ENCODE measurements at regions not wholly inside any gene's neighbourhood (a gene's known extent, or its start where the extent isn't known, plus 50 kb on each side); places are given as distances from the start of the nearest gene placed in this dataset.

DNA sequence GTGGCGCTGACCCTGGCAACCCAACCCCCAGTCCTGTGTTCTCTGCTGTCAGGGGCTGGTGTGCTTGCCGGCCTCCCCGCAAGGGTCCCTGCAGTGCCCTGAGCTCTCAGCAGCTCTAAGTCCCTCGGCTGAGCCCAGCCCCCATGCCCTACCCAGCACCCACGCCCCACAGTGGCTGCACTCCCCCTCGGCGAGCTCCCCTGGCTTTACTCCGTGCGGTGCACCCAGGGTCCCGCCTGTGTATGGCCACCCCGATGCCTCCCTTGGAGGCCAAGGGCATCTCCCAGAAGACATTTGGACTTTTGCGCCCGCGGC, 72.5 kb upstream of the SHISAL1 start:
- Histone ChIP-seq H3F3A (replicated peaks; ENCODE audit: insufficient read depth) (no peaks in the 10 kb centered on the region), H3K9ac (no peak overlapping the region), H3K9me3 (no peaks in the 10 kb centered on the region), H3K9me2 (no peaks in the 10 kb centered on the region), H4K20me1 (ENCODE audit: insufficient read depth) (no peaks in the 10 kb centered on the region), H3K4me2 (no peak overlapping the region), H3K79me2 (ENCODE audit: insufficient read depth) (no peaks in the 10 kb centered on the region), H3K27ac (ENCODE audit: low read depth in 2 of 2, low read length in 1 of 2) (no peak overlapping the region), H3K36me3 (replicated peaks in 1 of 2; ENCODE audit: control insufficient read depth in 1 of 2, insufficient read depth in 2 of 2, low read length in 1 of 2) (no peaks in the 10 kb centered on the region), H3K4me1 (ENCODE audit: control insufficient read depth in 1 of 2, insufficient read depth in 2 of 2, low read depth in 1 of 2, low read length in 1 of 2) (peaks cover 0 to 7% of the 10 kb centered on the region in 2 experiments; a peak in 1 of 4 replicates), H2AFZ (ENCODE audit: low read depth) (no peak overlapping the region), H3K4me3 (ENCODE audit: low read depth in 2 of 2, low read length in 1 of 2) (no peak overlapping the region), H3K27me3 (ENCODE audit: insufficient read depth) (peaks cover 16% of the 10 kb centered on the region)
- ChIA-PET CTCF (interaction anchor here (1.5 to 6.1 kb wide), 2 partner anchors 10 to 15 kb away, joined by 3 to 22 read pairs; no protein-coding TSS in a partner anchor), POLR2A (no interaction called here)
- WGBS (ENCODE audit: low lambda C conversion rate) = 95% methylated on average over 4 of the region's 14 CpGs
- TF ChIP-seq GABPA (IDR thresholded peaks at IDR 0.05; ENCODE audit: low read depth) = no peak
- no peak for TF ChIP-seq TEAD4 (IDR thresholded peaks at IDR 0.05; ENCODE audit: borderline replicate concordance, insufficient read depth)
- no peak for TF ChIP-seq GATA2 (CRISPR knock-in tag; IDR thresholded peaks at IDR 0.05)
- TF ChIP-seq RFX5 (IDR thresholded peaks at IDR 0.05; ENCODE audit: low read length) = no peak
- TF ChIP-seq RAD21 (IDR thresholded peaks at IDR 0.05; ENCODE audit: low read length) = no peak
- TF ChIP-seq CHD2 (IDR thresholded peaks at IDR 0.05; ENCODE audit: low read length, partially characterized antibody) = no peak
- TF ChIP-seq EP300 (IDR thresholded peaks at IDR 0.05; ENCODE audit: borderline replicate concordance in 1 of 2, low read depth in 1 of 2, low read length in 1 of 2) = no peak
- DNase-seq = no peak

DNA sequence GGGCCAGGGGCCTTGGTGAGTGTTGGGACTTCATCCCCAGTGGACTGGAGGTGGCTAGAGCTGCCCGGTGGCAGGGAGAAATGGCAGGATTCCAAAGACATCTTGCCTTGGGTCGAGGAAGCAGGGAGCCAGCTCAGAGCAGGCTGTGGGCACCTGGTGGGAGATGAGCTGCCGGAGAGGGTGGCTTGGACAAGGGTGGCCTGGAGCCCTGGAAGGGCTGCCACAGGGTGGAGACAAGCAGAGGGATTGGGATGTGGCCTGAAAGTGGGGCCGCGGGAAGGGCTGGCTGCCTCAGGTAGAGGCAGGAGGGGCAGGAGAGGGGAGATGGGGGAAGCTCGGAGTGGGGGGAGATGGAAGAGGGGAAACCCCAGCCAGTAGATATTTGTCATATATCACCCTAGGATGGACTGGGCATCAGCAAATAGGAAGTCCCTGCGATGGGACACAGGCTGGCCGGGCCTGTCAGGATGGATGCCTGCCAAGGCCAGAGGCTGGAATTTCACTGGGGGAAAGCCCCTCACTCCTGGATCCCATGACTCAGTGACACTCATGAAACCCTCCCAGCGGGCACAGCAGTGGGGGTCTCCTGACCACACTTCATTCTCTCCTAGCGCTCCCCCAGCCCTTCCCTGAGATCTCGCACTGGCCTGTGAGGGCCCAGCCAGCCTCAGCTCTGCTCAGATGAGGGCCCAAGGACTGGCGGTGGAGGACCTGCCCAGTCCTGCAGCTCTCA, 72.0 kb upstream of the SHISAL1 start:
- Histone ChIP-seq H3K4me3 (ENCODE audit: low read depth in 2 of 2, low read length in 1 of 2) (no peak overlapping the region), H3K9ac (no peak overlapping the region), H3K4me2 (no peak overlapping the region), H3K36me3 (replicated peaks in 1 of 2; ENCODE audit: control insufficient read depth in 1 of 2, insufficient read depth in 2 of 2, low read length in 1 of 2) (no peaks in the 10 kb centered on the region), H4K20me1 (ENCODE audit: insufficient read depth) (no peaks in the 10 kb centered on the region), H2AFZ (ENCODE audit: low read depth) (no peak overlapping the region), H3K9me3 (no peaks in the 10 kb centered on the region), H3K4me1 (ENCODE audit: control insufficient read depth in 1 of 2, insufficient read depth in 2 of 2, low read depth in 1 of 2, low read length in 1 of 2) (peaks cover 0 to 7% of the 10 kb centered on the region in 2 experiments; a peak in 1 of 4 replicates), H3K27ac (ENCODE audit: low read depth in 2 of 2, low read length in 1 of 2) (no peak overlapping the region), H3K9me2 (no peaks in the 10 kb centered on the region), H3K79me2 (ENCODE audit: insufficient read depth) (no peaks in the 10 kb centered on the region), H3K27me3 (ENCODE audit: insufficient read depth) (peaks cover 16% of the 10 kb centered on the region), H3F3A (replicated peaks; ENCODE audit: insufficient read depth) (no peaks in the 10 kb centered on the region)
- TF ChIP-seq MEF2A (IDR thresholded peaks at IDR 0.05; ENCODE audit: borderline replicate concordance, low read depth) (no peak), RFX5 (IDR thresholded peaks at IDR 0.05; ENCODE audit: low read length) (no peak), NFIC (IDR thresholded peaks at IDR 0.05; ENCODE audit: borderline replicate concordance) (no peak), ELF1 (IDR thresholded peaks at IDR 0.05) (no peak), YY1 (IDR thresholded peaks at IDR 0.05; ENCODE audit: low read depth) (no peak), JUND (IDR thresholded peaks at IDR 0.05) (no peak), EP300 (IDR thresholded peaks at IDR 0.05; ENCODE audit: borderline replicate concordance in 1 of 2, low read depth in 1 of 2, low read length in 1 of 2) (no peak)
- TF ChIP-seq, protein P1, sequence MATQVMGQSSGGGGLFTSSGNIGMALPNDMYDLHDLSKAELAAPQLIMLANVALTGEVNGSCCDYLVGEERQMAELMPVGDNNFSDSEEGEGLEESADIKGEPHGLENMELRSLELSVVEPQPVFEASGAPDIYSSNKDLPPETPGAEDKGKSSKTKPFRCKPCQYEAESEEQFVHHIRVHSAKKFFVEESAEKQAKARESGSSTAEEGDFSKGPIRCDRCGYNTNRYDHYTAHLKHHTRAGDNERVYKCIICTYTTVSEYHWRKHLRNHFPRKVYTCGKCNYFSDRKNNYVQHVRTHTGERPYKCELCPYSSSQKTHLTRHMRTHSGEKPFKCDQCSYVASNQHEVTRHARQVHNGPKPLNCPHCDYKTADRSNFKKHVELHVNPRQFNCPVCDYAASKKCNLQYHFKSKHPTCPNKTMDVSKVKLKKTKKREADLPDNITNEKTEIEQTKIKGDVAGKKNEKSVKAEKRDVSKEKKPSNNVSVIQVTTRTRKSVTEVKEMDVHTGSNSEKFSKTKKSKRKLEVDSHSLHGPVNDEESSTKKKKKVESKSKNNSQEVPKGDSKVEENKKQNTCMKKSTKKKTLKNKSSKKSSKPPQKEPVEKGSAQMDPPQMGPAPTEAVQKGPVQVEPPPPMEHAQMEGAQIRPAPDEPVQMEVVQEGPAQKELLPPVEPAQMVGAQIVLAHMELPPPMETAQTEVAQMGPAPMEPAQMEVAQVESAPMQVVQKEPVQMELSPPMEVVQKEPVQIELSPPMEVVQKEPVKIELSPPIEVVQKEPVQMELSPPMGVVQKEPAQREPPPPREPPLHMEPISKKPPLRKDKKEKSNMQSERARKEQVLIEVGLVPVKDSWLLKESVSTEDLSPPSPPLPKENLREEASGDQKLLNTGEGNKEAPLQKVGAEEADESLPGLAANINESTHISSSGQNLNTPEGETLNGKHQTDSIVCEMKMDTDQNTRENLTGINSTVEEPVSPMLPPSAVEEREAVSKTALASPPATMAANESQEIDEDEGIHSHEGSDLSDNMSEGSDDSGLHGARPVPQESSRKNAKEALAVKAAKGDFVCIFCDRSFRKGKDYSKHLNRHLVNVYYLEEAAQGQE (IDR thresholded peaks at IDR 0.05; ENCODE audit: low read depth, low read length) = no peak
- TF ChIP-seq, protein P2, sequence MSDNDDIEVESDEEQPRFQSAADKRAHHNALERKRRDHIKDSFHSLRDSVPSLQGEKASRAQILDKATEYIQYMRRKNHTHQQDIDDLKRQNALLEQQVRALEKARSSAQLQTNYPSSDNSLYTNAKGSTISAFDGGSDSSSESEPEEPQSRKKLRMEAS (IDR thresholded peaks at IDR 0.05; ENCODE audit: low read depth) = no peak
- no peak for DNase-seq
- CTCF ChIA-PET = interaction anchor here (1.5 to 6.1 kb wide), 2 partner anchors 10 to 14 kb away, joined by 3 to 22 read pairs; no protein-coding TSS in a partner anchor
- 62% methylated on average over 9 of the region's 12 CpGs for WGBS (ENCODE audit: low lambda C conversion rate)
- POLR2A ChIA-PET = no interaction called here

Measured in SK-N-SH (cell line).